AG09309 (cell line): ENCODE measurements at regions not wholly inside any gene's neighbourhood (a gene's known extent, or its start where the extent isn't known, plus 50 kb on each side); places are given as distances from the start of the nearest gene placed in this dataset.
A peak's percentile ranks its signal among the peaks of the same experiment; 100 is the strongest.

Experiments used
- DNase-seq: peaks from one replicate; pipeline ENCODE4 v3.0.0-alpha.2; 2010; ENCODE audit warnings: low read depth
- H3K4me3 ChIP-seq: 2 replicates; pipeline ENCODE4 v1.5.1; 2011; ENCODE audit warnings: mild to moderate bottlenecking, low read depth, low read length, moderate library complexity; ENCODE audit not compliant: control insufficient read depth
- TF ChIP-seq, protein P1 (sequence below): IDR thresholded peaks from 2 replicates; pipeline ENCODE4 v1.5.1; 2011; ENCODE audit warnings: mild to moderate bottlenecking, low read depth, low read length, inconsistent platforms; ENCODE audit not compliant: insufficient read depth, control insufficient read depth; ENCODE audit errors: missing control alignments

DNA sequence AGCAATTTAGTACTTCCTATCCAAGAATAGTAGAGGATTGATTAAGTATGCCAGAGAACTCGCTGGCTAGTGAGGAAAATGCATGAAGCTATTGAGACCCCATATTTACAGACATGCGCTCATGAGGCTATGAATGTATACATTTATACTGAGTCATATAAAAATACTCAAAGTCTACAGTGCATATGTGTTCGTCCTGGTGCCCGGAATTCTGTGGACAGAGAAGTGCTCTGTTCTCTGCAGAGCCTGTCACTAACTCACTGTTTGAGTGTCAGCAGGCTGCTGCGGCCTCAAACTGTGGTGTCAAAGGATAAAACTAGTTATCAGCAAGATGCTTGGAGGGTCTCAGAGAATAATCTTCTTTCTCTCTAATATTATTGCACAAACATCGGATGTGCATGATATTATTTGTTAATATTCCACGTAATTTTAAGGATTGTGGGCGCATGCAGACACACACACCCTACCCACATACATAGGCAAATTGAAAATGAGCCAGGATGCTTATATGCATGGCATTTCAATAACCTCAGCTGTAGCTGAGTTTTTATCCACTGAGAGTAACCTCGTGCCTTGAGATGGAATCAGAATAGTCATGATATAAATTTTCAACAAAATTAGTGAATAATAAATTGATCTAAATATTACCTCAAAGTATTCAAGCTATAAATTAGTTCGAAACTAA lies 50.0 kb upstream of the TSC22D2 start:
- no peak for DNase-seq
- no peak overlapping the region for H3K4me3 ChIP-seq
- TF ChIP-seq, protein P1, sequence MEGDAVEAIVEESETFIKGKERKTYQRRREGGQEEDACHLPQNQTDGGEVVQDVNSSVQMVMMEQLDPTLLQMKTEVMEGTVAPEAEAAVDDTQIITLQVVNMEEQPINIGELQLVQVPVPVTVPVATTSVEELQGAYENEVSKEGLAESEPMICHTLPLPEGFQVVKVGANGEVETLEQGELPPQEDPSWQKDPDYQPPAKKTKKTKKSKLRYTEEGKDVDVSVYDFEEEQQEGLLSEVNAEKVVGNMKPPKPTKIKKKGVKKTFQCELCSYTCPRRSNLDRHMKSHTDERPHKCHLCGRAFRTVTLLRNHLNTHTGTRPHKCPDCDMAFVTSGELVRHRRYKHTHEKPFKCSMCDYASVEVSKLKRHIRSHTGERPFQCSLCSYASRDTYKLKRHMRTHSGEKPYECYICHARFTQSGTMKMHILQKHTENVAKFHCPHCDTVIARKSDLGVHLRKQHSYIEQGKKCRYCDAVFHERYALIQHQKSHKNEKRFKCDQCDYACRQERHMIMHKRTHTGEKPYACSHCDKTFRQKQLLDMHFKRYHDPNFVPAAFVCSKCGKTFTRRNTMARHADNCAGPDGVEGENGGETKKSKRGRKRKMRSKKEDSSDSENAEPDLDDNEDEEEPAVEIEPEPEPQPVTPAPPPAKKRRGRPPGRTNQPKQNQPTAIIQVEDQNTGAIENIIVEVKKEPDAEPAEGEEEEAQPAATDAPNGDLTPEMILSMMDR: no peak

DNA sequence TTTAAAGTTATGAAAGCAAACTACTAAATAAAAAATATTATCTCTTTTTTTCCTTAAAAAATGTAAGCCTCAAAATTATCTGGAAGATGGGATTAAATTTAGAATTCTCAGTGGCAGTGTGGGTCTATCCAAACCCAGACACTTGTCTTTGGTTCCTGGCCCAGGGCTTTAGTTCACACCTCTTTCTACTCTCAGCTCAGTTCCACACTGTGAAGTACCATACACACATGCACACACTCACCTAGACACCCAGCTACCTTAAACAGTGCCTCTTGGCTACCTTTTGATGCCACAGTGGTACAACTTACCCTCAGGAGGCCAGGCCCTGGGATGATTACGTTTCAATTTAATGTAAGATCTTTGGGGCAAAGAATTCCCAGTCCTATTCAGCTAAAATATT lies 51.0 kb upstream of the TSC22D2 start:
- H3K4me3 ChIP-seq: no peak overlapping the region
- TF ChIP-seq, protein P1: no peak
- DNase-seq: no peak

DNA sequence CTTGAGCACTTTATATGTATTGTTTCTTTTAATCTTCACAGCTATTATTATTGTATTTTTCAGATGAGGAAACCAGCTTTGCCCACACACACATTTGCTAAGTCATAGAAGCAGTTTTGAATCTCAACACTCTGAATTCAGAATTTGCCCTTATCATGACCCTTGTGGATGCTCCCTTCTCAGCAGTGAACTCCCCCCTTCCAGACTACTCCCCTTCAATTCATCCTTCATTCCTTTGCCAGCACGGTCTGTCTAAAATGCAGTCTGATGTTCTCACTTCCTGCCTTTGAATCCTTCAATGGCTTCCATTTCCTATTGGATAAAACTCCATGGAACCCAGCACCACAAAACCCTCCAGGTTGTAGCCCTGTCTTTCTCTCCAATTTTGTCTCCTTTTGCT lies 52.5 kb upstream of the TSC22D2 start:
- TF ChIP-seq, protein P1: no peak
- DNase-seq: no peak
- no peak overlapping the region for H3K4me3 ChIP-seq

DNA sequence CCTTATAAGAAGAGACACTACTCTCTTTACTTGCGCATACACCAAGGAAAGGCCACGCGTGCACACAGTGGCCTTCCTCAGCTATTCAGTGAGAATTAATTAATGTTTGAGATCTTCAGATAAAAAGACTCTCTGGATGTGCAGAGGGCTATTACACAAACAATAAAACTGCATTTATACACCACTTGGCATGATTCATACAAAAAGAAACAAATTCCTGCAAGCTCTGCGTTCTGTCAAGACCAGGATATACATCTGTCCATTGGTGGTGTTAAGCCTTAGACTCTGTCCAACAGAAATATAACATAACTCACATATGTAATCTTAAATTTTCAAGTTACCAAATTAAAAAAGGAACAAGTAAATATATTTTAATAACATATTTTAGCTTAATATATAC lies 55.2 kb upstream of the TSC22D2 start:
- TF ChIP-seq, protein P1: no peak
- no peak overlapping the region for H3K4me3 ChIP-seq
- no peak for DNase-seq

DNA sequence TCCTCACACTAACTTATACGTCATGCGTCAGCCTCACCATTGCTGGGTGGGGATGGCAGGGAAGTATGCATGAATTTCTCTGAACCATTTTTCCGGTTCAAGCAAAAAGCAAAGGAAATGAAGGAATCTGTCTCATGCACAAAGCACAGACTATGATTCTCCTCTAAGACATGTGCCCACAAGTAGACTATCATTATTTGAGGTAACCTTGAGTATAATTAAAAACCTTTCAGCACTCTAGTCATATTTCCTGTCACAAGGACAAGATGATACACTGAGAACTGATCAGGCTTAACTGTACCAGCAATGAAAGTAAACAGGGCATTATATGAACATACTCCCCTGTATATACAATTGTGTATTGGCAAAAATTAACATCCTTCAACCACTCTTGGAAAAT lies 56.7 kb upstream of the TSC22D2 start:
- H3K4me3 ChIP-seq: no peak overlapping the region
- no peak for DNase-seq
- TF ChIP-seq, protein P1: no peak

DNA sequence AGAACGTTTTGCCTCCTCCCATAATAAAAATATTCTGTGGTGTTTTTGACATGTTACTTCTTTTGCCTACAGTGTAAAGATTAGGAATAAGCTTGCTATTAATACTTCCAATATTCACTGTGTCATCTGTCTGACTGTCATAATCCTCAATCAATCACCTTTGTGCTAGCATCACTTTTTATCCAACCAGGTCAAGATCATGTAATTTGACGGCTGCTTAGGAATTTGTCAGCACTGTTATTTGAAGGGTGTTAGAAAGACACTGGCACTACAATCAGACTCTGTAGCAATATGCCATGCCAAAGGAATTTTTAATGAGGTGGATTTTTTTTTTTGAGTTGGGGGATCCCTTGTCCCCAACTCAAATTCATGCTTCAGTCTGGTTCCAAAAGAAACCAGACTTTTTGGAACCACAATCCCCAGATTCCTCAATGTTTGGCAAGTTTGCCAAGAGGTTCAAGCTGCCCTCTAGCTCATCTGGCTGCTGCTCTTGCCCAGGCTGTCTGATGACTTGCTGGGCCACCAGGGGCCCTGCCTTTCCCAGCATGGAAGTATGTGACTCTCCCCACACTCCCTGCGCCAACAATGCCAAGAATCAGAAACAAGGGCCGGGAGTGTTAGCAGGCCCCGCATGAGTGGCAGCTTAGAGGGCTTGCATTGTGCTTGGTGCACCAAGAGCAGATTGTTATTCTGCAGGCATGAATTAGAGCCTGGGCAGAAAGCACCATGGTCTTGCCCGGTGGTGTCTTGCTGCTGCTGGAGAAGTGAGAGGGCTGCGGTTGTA lies 58.6 kb upstream of the TSC22D2 start:
- TF ChIP-seq, protein P1: no peak
- no peak overlapping the region for H3K4me3 ChIP-seq
- DNase-seq: no peak

DNA sequence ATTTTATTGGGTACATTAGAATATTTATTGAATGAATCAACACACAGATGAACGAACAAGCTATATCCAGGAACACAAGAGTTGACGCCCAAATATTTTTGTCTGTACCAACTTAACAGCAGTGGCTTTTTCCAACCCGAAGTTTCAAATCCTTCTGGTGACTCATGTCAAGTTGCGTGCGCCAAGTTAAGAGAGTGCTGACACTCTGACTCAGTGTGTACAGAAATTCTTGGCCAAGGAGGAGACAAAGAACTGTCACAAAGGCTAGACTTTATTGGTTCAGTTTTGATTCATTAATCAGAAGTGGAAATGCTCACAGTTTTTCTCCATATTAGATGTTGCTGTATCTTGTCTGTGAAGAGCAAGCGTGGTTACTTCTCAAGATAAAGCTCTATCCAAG lies 59.6 kb upstream of the TSC22D2 start:
- peak; percentile 68 for DNase-seq
- TF ChIP-seq, protein P1: no peak
- H3K4me3 ChIP-seq: no peak overlapping the region
